ENCODE measurements at regions not wholly inside any gene's neighbourhood (a gene's known extent, or its start where the extent isn't known, plus 50 kb on each side); places are given as distances from the start of the nearest gene placed in this dataset.

DNA sequence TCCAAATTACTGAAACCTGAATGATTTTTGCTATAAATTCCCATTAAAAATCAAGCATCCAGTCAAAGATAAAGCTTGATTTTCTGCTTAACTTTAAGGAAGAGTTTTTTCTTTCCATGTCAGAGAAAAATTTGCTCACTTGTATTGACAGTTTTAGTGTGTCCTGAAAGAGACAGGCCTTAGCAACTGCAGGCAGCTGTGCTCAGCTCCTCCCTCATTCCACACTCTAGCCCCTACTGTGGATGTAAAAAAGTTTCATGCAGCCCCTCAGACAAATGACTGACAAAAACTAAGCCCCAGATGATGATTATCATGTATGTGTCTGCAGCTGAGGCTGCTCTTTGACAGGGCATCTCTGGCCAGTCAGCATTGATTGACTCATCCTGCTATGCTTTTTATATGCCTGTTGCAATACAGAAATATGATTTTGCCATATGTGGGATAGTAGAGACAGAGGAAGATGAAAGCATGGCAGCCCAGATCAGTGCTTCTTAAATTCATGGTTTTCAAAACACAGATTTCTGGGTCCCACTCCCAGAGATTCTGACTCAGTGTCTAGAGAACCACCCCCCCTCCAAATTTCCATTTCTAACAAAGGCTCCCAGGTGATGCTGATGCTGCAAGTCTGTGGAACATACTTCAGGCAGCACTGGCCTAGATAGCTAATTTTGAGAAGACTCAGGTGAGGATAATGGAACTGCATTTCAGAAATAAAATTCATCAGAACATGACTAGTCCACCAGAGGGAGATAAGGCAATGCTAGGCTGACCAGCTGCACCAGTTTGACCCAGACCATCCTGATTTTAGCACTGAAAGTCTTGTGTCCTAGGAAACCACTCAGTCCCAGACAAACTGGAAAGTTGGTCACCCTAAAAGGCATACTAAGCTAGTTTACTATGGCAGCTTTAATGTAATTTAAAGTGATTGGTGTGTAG lies 298.7 kb upstream of the KCNN2 start:
- DNase-seq (peak; percentile 10), ATAC-seq (ENCODE audit: low read depth) (peak; percentile 42; the same call in 1 of the 2 replicates)
- in situ Hi-C loops (cut with MboI; ENCODE audit: low sequenced_read_pairs) (no loop called here), intact Hi-C loops (cut with micrococcal nuclease) (loop anchor here (1.0 kb wide), 1 partner anchor 387 kb away; no protein-coding TSS in a partner anchor), dilution Hi-C loops (cut with HindIII; ENCODE audit: low sequenced_read_pairs, unreplicated experiment) (no loop called here)
- Histone ChIP-seq H2BK5ac (ENCODE audit: low read depth, low read length, poor library complexity, severe bottlenecking) (no peak overlapping the region), H3K9me1 (ENCODE audit: insufficient read depth, low read length) (no peaks in the 10 kb centered on the region), H2BK20ac (ENCODE audit: low read depth, low read length) (no peak overlapping the region), H3K14ac (replicated peaks; ENCODE audit: low read depth, low read length) (no peak overlapping the region), H3K4me2 (ENCODE audit: low read depth, low read length) (no peak overlapping the region), H2BK15ac (ENCODE audit: low read depth, low read length) (no peak overlapping the region), H3K23ac (ENCODE audit: low read depth, low read length) (no peak overlapping the region), H3K4me1 (ENCODE audit: control insufficient read depth, insufficient read depth, low read length) (no peaks in the 10 kb centered on the region), H2AK5ac (ENCODE audit: low read depth, low read length) (no peak overlapping the region), H3K79me1 (ENCODE audit: low read depth in 1 of 2, low read length in 2 of 2) (no peaks in the 10 kb centered on the region), H2BK120ac (ENCODE audit: low read depth, low read length) (no peak overlapping the region), H4K5ac (ENCODE audit: low read depth, low read length) (no peak overlapping the region), H4K20me1 (ENCODE audit: insufficient read depth, low read length) (peaks cover 2% of the 10 kb centered on the region; the same call in 1 of the 2 replicates), H3K9ac (ENCODE audit: low read depth, low read length) (no peak overlapping the region), H3K27ac (ENCODE audit: insufficient read depth, low read length) (no peak overlapping the region), H2AK9ac (replicated peaks; ENCODE audit: low read depth, low read length, poor library complexity) (no peak overlapping the region), H3K18ac (ENCODE audit: low read depth, low read length) (no peak overlapping the region), H2AFZ (replicated peaks; ENCODE audit: low read length, poor library complexity) (no peak overlapping the region), H4K8ac (ENCODE audit: low read depth in 2 of 2, low read length in 2 of 2) (no peak overlapping the region), H3K36me3 (ENCODE audit: control insufficient read depth, insufficient read depth, low read length) (no peaks in the 10 kb centered on the region), H3K9me3 (ENCODE audit: control insufficient read depth, insufficient read depth, low read length) (no peaks in the 10 kb centered on the region), H4K91ac (ENCODE audit: insufficient read depth, low read depth, low read length) (no peak overlapping the region), H3K27me3 (ENCODE audit: control insufficient read depth, insufficient read depth, low read length) (peaks cover 11% of the 10 kb centered on the region), H3K4ac (ENCODE audit: low read depth, low read length) (no peak overlapping the region), H3K4me3 (ENCODE audit: insufficient read depth, low read depth, low read length) (no peak overlapping the region), H3K56ac (ENCODE audit: extremely low read depth, insufficient read depth, low read length) (no peak overlapping the region)
- POLR2A ChIA-PET (ENCODE audit: unreplicated experiment): no interaction called here
- no TSS peak for BruUV-seq (replicated peaks)
- no peak for TF ChIP-seq MXI1 (IDR thresholded peaks at IDR 0.05; ENCODE audit: borderline replicate concordance, low read depth, low read length)
- no peak for TF ChIP-seq RFX5 (IDR thresholded peaks at IDR 0.05; ENCODE audit: low read depth, low read length)
- TF ChIP-seq MAFK (IDR thresholded peaks at IDR 0.05; ENCODE audit: low read depth, low read length): no peak
- no peak for TF ChIP-seq NFE2L2 (IDR thresholded peaks at IDR 0.05; ENCODE audit: low read depth, low read length)
- peak; percentile 37 for TF ChIP-seq RAD21 (IDR thresholded peaks at IDR 0.05; ENCODE audit: low read length)
- TF ChIP-seq, protein P1, sequence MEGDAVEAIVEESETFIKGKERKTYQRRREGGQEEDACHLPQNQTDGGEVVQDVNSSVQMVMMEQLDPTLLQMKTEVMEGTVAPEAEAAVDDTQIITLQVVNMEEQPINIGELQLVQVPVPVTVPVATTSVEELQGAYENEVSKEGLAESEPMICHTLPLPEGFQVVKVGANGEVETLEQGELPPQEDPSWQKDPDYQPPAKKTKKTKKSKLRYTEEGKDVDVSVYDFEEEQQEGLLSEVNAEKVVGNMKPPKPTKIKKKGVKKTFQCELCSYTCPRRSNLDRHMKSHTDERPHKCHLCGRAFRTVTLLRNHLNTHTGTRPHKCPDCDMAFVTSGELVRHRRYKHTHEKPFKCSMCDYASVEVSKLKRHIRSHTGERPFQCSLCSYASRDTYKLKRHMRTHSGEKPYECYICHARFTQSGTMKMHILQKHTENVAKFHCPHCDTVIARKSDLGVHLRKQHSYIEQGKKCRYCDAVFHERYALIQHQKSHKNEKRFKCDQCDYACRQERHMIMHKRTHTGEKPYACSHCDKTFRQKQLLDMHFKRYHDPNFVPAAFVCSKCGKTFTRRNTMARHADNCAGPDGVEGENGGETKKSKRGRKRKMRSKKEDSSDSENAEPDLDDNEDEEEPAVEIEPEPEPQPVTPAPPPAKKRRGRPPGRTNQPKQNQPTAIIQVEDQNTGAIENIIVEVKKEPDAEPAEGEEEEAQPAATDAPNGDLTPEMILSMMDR (conservative IDR thresholded peaks at IDR 0.05; ENCODE audit: low read depth, low read length): peak; percentile 32
- no peak for TF ChIP-seq RCOR1 (IDR thresholded peaks at IDR 0.05; ENCODE audit: insufficient replicate concordance, low read length)
- TF ChIP-seq SMC3 (IDR thresholded peaks at IDR 0.05; ENCODE audit: low read depth, low read length): peak; percentile 33; the same call in 1 of the 2 replicates
- CTCF ChIA-PET: interaction anchor here (1.1 kb wide), 1 partner anchor 295 kb away, joined by 3 read pairs; no protein-coding TSS in a partner anchor
